SH-SY5Y (cell line): ENCODE measurements at regions not wholly inside any gene's neighbourhood (a gene's known extent, or its start where the extent isn't known, plus 50 kb on each side); places are given as distances from the start of the nearest gene placed in this dataset.

Experiments used
- GATA2 ChIP-seq: IDR thresholded peaks from 2 replicates; pipeline ENCODE4 v1.6.1; 2011; ENCODE audit warnings: mild to moderate bottlenecking, low read depth, low read length
- GATA3 ChIP-seq: IDR thresholded peaks from 2 replicates; pipeline ENCODE4 v1.6.1; 2011; ENCODE audit warnings: low read depth, mild to moderate bottlenecking, low read length, moderate library complexity

DNA sequence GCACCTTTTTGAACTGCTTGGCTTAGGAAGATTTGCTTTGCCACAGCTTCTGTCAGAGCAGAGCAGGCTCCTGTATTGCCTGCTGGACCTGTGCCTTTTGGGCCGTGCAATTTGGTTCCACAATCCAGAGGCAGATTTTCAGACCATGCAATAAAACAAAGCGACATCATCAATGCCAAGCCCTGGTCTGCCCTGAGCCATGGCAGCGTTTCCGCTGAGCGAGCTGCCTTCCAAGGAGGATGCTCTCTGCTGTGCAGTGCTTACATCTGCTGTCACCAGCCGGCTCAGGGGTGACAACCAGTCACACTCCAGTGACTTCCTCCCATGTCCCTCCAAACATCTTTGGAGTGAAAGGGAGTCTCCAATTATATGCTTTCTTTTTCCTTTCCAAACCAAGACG, 282.2 kb downstream of the CDH26 start:
- TF ChIP-seq GATA3 (no peak), GATA2 (no peak)

GRCh38 chr20:60240986-60241385, 282.8 kb downstream of the CDH26 start:
- TF ChIP-seq GATA3 (no peak), GATA2 (no peak)

- no peak for TF ChIP-seq GATA3
- no peak for TF ChIP-seq GATA2
Observed at GRCh38 chr20:60242836-60243505, 284.7 kb downstream of the CDH26 start.

GRCh38 chr20:60244373-60245146, 286.3 kb downstream of the CDH26 start:
- TF ChIP-seq GATA2 (no peak), GATA3 (no peak)

DNA sequence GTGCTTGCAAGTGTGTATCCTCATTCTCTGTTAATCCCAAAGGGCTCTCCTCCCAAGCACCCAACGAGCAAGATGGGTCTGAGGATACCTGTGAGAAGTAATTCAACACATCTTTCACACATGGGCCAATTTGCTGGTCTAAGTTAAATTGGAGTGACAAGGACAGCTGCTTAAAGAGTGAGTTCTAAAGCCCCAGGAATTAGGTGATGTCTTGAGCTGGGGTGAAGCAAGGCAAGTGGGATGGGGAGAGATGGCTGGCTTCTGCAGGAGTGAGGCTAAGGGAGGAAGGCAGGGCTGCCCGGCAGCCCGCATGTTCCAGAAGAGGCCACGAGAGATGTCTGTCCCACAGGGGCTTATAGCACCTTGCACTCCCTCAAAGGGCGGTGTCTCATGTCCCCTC, 288.5 kb downstream of the CDH26 start:
- TF ChIP-seq GATA3 (no peak), GATA2 (no peak)

DNA sequence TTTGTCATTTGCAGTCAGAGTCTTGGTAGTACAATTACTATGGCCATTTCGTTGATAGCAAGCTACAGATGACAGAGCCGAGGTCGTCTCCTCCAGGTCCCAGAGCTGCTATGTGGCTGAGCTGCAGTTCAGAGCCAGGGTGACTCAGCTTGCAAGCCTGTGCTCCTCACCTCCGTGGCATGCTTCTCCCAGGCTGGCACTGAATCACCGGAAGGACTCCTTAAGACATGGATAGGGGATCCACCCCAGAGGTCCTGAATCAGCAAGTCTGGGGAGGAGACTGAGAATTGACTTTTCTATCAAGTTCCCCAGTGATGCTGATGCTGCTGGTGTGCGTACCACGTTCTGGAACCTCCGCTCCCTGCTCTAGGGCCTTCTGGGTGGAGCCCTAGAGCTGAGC, 291.2 kb downstream of the CDH26 start:
- TF ChIP-seq GATA3 (no peak), GATA2 (no peak)

DNA sequence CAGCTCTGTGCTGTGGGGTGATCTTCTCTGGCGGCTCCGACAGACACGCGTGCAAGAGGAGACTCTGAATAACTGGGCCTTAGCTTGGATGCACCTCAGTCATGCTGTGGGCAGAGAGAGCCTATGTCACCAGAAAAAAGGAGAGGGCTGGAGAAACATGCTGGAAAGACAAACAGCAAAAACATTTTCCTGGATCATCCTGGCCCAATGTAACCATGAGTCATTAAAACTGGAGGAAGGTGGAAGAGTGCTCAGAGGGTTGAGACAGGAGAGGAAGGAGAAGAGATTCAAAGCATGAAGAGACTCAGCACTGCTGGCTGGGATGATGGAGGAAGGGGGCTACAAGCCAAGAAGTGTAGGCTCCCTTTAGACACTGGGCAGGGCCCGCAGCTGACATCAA, 292.0 kb downstream of the CDH26 start:
- TF ChIP-seq GATA2 (no peak), GATA3 (no peak)

- TF ChIP-seq GATA2, result no peak
- TF ChIP-seq GATA3, result no peak
Observed at GRCh38 chr20:60252866-60253265, 294.6 kb downstream of the CDH26 start.

GRCh38 chr20:60253471-60253870, 295.2 kb downstream of the CDH26 start:
- no peak for TF ChIP-seq GATA2
- TF ChIP-seq GATA3, result no peak

GRCh38 chr20:60254901-60255411, 296.7 kb downstream of the CDH26 start:
- peak; percentile 50; the same call in 1 of the 2 replicates for TF ChIP-seq GATA2
- TF ChIP-seq GATA3, result no peak

- no peak for TF ChIP-seq GATA3
Observed at GRCh38 chr20:60255415-60255814, 297.2 kb downstream of the CDH26 start.

GRCh38 chr20:60255866-60256265, 297.6 kb downstream of the CDH26 start:
- TF ChIP-seq GATA3 (no peak), GATA2 (no peak)

GRCh38 chr20:60256811-60257210, 298.6 kb downstream of the CDH26 start:
- TF ChIP-seq GATA2, result no peak
- TF ChIP-seq GATA3, result no peak

DNA sequence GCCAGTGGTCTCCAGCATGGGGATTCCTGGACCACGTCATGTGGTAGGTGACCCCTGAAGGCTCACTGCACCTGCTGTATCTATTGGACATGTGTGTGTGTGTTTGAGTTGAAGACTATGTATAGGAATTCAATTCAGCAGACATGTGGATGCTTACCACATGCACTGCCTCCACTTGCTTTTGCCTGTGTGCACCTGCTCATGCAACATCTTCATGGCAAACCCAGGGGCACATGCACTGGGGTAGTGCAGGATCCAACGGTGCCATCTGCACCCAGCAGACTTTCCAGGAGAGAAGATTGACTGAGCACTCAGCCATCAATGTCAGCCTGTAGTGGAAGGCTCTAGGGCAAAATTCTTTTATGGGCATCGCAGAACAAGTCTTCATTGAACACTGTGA, 299.4 kb downstream of the CDH26 start:
- no peak for TF ChIP-seq GATA3
- no peak for TF ChIP-seq GATA2

DNA sequence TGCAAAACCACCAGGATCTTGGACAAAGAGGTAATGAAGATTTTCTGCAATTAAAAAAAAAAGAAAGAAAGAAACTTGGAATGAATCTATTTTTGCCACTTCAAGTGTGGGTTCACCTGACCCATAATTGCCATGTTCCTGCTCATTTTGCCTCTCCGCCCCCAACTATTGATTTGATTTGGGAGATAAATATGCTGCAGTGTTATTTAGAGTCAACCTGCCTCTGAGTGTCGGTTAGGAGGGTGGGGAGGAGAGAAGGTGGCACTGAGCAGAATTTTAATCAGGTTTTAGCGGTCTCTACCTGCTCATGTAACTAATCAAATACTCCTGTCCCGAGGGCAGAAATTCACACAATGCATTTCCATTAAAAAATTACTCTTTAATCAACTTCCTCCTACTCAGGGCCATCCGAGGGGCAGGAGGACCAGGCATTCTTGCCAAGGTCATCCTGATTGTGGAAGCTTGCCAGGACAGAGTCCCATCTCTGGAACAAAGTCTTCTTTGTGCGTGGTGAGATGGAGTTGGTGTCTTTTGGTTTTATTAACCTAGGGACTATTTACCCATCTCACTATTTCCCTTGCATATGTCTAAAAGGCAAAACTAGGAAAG, 300.1 kb downstream of the CDH26 start:
- no peak for TF ChIP-seq GATA3
- TF ChIP-seq GATA2, result no peak
